Liver (tissue), 3 donors: ENCODE measurements at regions not wholly inside any gene's neighbourhood (a gene's known extent, or its start where the extent isn't known, plus 50 kb on each side); places are given as distances from the start of the nearest gene placed in this dataset.

Source experiments
- MAX ChIP-seq: IDR thresholded peaks from 2 replicates; pipeline ENCODE4 v1.6.1; 2016; ENCODE audit warnings: antibody characterized with exemption
- RAD21 ChIP-seq, 2 donors: IDR thresholded peaks; 2 replicates each; pipeline ENCODE4 v1.6.1; 2016; ENCODE audit warnings: antibody characterized with exemption in 2 of 2, mild to moderate bottlenecking in 2 of 2
- TAF1 ChIP-seq: conservative IDR thresholded peaks from 2 replicates; pipeline ENCODE4 v1.6.1; 2016; ENCODE audit warnings: antibody characterized with exemption, mild to moderate bottlenecking
- TF ChIP-seq, protein P1 (sequence below): fragments of 150-350 bp; IDR thresholded peaks from 2 replicates; pipeline ENCODE4 v1.5.1; 2017; ENCODE audit warnings: improper control_type of control experiment, low read depth, low read length; ENCODE audit not compliant: missing input control
- donor health status: healthy.
- donor health status: healthy.

- TF ChIP-seq, protein P1, sequence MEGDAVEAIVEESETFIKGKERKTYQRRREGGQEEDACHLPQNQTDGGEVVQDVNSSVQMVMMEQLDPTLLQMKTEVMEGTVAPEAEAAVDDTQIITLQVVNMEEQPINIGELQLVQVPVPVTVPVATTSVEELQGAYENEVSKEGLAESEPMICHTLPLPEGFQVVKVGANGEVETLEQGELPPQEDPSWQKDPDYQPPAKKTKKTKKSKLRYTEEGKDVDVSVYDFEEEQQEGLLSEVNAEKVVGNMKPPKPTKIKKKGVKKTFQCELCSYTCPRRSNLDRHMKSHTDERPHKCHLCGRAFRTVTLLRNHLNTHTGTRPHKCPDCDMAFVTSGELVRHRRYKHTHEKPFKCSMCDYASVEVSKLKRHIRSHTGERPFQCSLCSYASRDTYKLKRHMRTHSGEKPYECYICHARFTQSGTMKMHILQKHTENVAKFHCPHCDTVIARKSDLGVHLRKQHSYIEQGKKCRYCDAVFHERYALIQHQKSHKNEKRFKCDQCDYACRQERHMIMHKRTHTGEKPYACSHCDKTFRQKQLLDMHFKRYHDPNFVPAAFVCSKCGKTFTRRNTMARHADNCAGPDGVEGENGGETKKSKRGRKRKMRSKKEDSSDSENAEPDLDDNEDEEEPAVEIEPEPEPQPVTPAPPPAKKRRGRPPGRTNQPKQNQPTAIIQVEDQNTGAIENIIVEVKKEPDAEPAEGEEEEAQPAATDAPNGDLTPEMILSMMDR = no peak
- TF ChIP-seq MAX (no peak), RAD21 (IDR thresholded peaks at IDR 0.05) (no peak), TAF1 (no peak)
Observed at GRCh38 chr6:125503181-125503580, 201.4 kb upstream of the HDDC2 start.
